Naive B cell (primary cell): ENCODE measurements at regions not wholly inside any gene's neighbourhood (a gene's known extent, or its start where the extent isn't known, plus 50 kb on each side); places are given as distances from the start of the nearest gene placed in this dataset.
A peak's percentile ranks its signal among the peaks of the same experiment; 100 is the strongest.

Experiments
- ATAC-seq, 2 donors: fragments of 150-1000 bp; cut with Tn5 transposase; 2 replicates each; pipeline ENCODE4 v1.10.0; 2021; ENCODE audit warnings: low read depth in 2 of 2, mild to moderate bottlenecking in 2 of 2, moderate library complexity in 2 of 2
- DNase-seq: peaks from one replicate; pipeline ENCODE4 v3.0.0; 2022
- H3K27ac Mint-ChIP-seq, 6 donors: one replicate each; pipeline ENCODE4 v1.8.0; 2020 to 2022; ENCODE audit warnings: mild to moderate bottlenecking in 6 of 6, mixed read lengths in 6 of 6, moderate library complexity in 5 of 6, inconsistent platforms in 2 of 6
- H3K27me3 Mint-ChIP-seq, 3 donors: one replicate each; pipeline ENCODE4 v1.8.0; 2021 to 2022; ENCODE audit warnings: mixed read lengths in 3 of 3, mild to moderate bottlenecking in 1 of 3
- H3K36me3 Mint-ChIP-seq, 2 donors: one replicate each; pipeline ENCODE4 v1.8.0; 2020 to 2022; ENCODE audit warnings: mixed read lengths in 2 of 2, inconsistent platforms in 1 of 2, mild to moderate bottlenecking in 1 of 2
- H3K4me1 Mint-ChIP-seq, 3 donors: one replicate each; pipeline ENCODE4 v1.8.0; 2020 to 2022; ENCODE audit warnings: mixed read lengths in 3 of 3, inconsistent platforms in 1 of 3, mild to moderate bottlenecking in 1 of 3, moderate library complexity in 1 of 3
- H3K4me3 Mint-ChIP-seq, 8 donors: one replicate each; pipeline ENCODE4 v1.8.0; 2020 to 2022; ENCODE audit warnings: mild to moderate bottlenecking in 8 of 8, mixed read lengths in 8 of 8, moderate library complexity in 8 of 8, inconsistent platforms in 2 of 8
- H3K9me3 Mint-ChIP-seq, 7 donors: one replicate each; pipeline ENCODE4 v1.8.0; 2020 to 2022; ENCODE audit warnings: mixed read lengths in 7 of 7, mild to moderate bottlenecking in 5 of 7, inconsistent platforms in 2 of 7, moderate library complexity in 1 of 7

- H3K4me1 Mint-ChIP-seq, result no peaks in the 10 kb centered on the region
- DNase-seq (no peak), ATAC-seq (no peak)
- peaks cover 27 to 45% (median 31%) of the 10 kb centered on the region in 3 donors for H3K27me3 Mint-ChIP-seq
- no peaks in the 10 kb centered on the region for H3K36me3 Mint-ChIP-seq
- H3K9me3 Mint-ChIP-seq, result no peaks in the 10 kb centered on the region
- no peak overlapping the region for H3K4me3 Mint-ChIP-seq
- H3K27ac Mint-ChIP-seq, result no peak overlapping the region
Observed at GRCh38 chr3:107894998-107895397, 195.8 kb downstream of the CD47 start.

DNA sequence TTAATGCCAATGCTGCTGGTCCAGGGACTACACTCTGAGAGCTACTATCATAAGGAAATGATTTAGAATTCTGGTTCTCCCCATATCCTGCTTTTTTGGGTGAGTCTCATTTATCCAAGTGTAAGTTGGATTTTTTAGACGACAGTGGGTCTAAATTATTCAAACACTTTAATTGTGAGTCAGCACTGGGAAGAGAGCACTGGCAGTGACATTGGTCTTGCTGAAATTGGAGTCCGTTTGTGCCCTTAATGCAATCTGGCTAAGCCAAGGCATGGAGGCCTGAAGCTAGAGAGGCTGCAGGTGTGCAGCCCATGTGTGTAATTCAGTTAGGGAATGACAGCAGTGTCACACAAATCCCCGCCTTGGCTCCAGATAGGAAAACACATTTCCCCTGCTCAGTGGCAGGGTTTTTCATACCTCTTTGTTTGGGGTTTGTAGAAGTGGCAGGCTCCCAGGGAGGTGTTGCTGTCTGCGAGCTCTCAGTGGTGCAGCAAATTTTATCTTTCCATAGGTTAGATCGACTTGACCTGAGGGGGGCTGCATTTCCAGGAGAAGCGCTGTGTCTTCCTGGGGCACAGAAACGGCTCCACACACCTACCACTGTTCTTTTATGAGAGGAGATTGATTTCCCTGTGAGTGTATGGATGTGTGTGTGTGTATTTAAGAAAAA is 197.7 kb downstream of the CD47 start:
- H3K27me3 Mint-ChIP-seq, result peaks cover 26 to 37% (median 27%) of the 10 kb centered on the region in 3 donors

DNA sequence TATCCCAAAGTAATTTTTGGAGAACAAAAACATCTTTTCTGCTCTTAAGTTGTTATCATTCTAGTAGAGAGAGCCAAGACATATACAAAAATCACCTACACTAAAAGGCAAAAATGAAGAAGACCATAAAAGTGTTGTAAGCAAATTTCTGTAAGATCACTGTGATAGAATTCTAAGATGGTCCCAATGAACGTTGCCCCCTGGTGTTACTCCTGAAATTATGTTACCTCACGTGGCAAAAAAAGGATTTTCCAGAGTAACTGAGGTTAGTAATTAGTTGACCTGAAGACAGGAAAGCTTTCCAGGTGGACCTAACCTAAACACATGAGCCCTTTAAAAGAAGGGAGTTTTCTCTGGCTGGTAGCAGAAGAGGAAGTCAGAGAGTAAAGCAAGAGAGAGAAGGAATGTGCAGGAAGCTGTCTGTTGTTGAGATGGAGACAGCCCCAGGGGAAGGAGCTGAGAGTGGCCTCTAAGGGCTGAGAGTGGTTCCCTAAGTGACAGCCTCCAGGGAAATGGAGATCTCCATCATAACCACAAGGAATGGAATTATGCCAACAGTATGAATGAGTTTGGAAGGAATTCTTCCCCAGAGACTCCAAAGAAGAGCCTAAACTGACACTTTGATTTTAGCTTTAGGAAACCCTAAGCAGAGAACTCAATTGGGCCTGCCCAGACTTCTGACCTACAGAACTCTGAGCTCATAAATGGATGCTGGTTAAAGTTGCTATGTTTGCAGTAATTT is 205.9 kb downstream of the CD47 start:
- no peak overlapping the region for H3K27ac Mint-ChIP-seq
- ATAC-seq, result no peak
- H3K36me3 Mint-ChIP-seq, result peaks cover 0 to 8% of the 10 kb centered on the region in 2 donors

More for the DNA sequence above, 197.7 kb downstream of the CD47 start:
- H3K4me3 Mint-ChIP-seq, result no peak overlapping the region
- peaks cover 0 to 8% of the 10 kb centered on the region in 2 donors for H3K36me3 Mint-ChIP-seq
- DNase-seq, result no peak
- H3K27ac Mint-ChIP-seq, result no peak overlapping the region
- ATAC-seq, result no peak
- peaks cover 2 to 10% (median 6%) of the 10 kb centered on the region in 7 donors for H3K9me3 Mint-ChIP-seq
- no peaks in the 10 kb centered on the region for H3K4me1 Mint-ChIP-seq

GRCh38 chr3:107884028-107884427 is 206.8 kb downstream of the CD47 start:
- Mint-ChIP-seq H3K36me3 (peaks cover 0 to 3% of the 10 kb centered on the region in 2 donors), H3K27ac (no peak overlapping the region), H3K9me3 (peaks cover under 1 to 4% (median 2%) of the 10 kb centered on the region in 7 donors), H3K4me1 (peaks cover 0 to 5% (median 0%) of the 10 kb centered on the region in 3 donors), H3K4me3 (no peak overlapping the region), H3K27me3 (no peaks in the 10 kb centered on the region)
- no peak for ATAC-seq
- DNase-seq, result no peak

More for the DNA sequence above, 205.9 kb downstream of the CD47 start:
- Mint-ChIP-seq H3K9me3 (peaks cover 4 to 11% (median 7%) of the 10 kb centered on the region in 7 donors), H3K4me1 (peaks cover 0 to 5% (median 0%) of the 10 kb centered on the region in 3 donors), H3K4me3 (no peak overlapping the region), H3K27me3 (no peaks in the 10 kb centered on the region)
- DNase-seq, result no peak

DNA sequence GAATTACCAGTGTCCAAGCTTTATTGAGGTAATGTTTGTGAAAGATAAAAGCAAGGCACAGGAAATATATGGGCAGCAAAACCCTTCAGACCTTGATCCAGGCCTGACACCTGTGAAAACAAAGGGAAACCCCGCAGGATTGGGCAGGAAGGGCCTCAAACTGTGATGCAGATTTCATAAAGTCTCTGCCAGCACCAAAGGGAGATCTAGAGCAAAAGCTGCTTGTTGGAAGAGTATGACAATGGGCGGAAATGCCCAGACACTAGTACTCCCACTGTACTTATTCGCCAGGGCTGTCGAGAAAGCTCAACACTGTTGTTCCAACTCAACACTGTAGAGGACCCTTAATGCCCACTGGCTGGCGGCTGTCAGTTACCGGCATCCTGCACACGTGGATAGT is 207.9 kb downstream of the CD47 start:
- Mint-ChIP-seq H3K27me3 (no peaks in the 10 kb centered on the region), H3K4me3 (no peak overlapping the region), H3K27ac (no peak overlapping the region), H3K36me3 (no peaks in the 10 kb centered on the region), H3K9me3 (peaks cover 0 to 4% (median 0%) of the 10 kb centered on the region in 7 donors), H3K4me1 (peaks cover 0 to 5% (median 0%) of the 10 kb centered on the region in 3 donors)
- ATAC-seq, result no peak
- no peak for DNase-seq

GRCh38 chr3:107882261-107882660 is 208.6 kb downstream of the CD47 start:
- DNase-seq, result no peak
- Mint-ChIP-seq H3K27ac (no peak overlapping the region), H3K9me3 (peaks cover 0 to 4% (median 0%) of the 10 kb centered on the region in 7 donors)

DNA sequence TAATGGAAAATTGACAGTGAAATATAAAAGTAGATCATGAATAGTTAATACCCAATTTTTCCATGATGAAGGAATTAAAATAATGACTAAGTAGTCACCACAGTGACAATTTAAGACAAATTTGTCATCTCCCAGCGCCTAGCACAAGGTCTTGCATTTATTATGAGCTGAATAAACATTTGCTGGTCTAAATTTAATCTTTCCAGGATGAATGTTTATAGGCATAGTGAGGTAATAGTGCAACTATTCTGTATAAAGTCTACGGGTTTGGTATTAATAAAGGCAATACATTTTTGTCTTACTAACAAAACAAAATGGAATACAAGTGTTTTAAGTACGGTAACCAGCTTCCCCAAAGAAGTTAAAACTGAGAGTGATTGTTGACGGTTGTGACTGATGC is 209.3 kb downstream of the CD47 start:
- no peaks in the 10 kb centered on the region for H3K27me3 Mint-ChIP-seq
- DNase-seq (no peak), ATAC-seq (no peak)
- peaks cover 0 to 5% (median 0%) of the 10 kb centered on the region in 3 donors for H3K4me1 Mint-ChIP-seq
- peaks cover 0 to 4% (median 0%) of the 10 kb centered on the region in 7 donors for H3K9me3 Mint-ChIP-seq
- H3K36me3 Mint-ChIP-seq, result no peaks in the 10 kb centered on the region
- H3K4me3 Mint-ChIP-seq, result no peak overlapping the region
- H3K27ac Mint-ChIP-seq, result no peak overlapping the region

More at GRCh38 chr3:107882261-107882660, 208.6 kb downstream of the CD47 start:
- Mint-ChIP-seq H3K4me1 (peaks cover 0 to 5% (median 0%) of the 10 kb centered on the region in 3 donors), H3K27me3 (no peaks in the 10 kb centered on the region), H3K4me3 (no peak overlapping the region), H3K36me3 (no peaks in the 10 kb centered on the region)
- ATAC-seq, result no peak

GRCh38 chr3:107880702-107881101 is 210.1 kb downstream of the CD47 start:
- H3K4me1 Mint-ChIP-seq, result peaks cover 0 to 5% (median 0%) of the 10 kb centered on the region in 3 donors
- H3K27ac Mint-ChIP-seq, result no peak overlapping the region
- ATAC-seq, result no peak
- no peaks in the 10 kb centered on the region for H3K27me3 Mint-ChIP-seq
- H3K9me3 Mint-ChIP-seq, result peaks cover 0 to 4% (median 0%) of the 10 kb centered on the region in 7 donors
- DNase-seq, result no peak
- H3K4me3 Mint-ChIP-seq, result no peak overlapping the region
- H3K36me3 Mint-ChIP-seq, result no peaks in the 10 kb centered on the region

GRCh38 chr3:107877936-107878335 is 212.9 kb downstream of the CD47 start:
- Mint-ChIP-seq H3K36me3 (no peaks in the 10 kb centered on the region), H3K4me3 (no peak overlapping the region), H3K27ac (no peak overlapping the region), H3K4me1 (no peaks in the 10 kb centered on the region), H3K9me3 (peaks cover 0 to 1% (median 0%) of the 10 kb centered on the region in 7 donors), H3K27me3 (no peaks in the 10 kb centered on the region)
- ATAC-seq (no peak), DNase-seq (no peak)

GRCh38 chr3:107870943-107871638 is 219.7 kb downstream of the CD47 start:
- DNase-seq (no peak), ATAC-seq (no peak)
- Mint-ChIP-seq H3K27me3 (peaks cover 0 to 12% (median 8%) of the 10 kb centered on the region in 3 donors), H3K27ac (no peak overlapping the region), H3K4me3 (no peak overlapping the region), H3K4me1 (no peaks in the 10 kb centered on the region), H3K36me3 (no peaks in the 10 kb centered on the region), H3K9me3 (peaks cover 0 to 3% (median 0%) of the 10 kb centered on the region in 7 donors)

GRCh38 chr3:107870096-107870495 is 220.7 kb downstream of the CD47 start:
- Mint-ChIP-seq H3K27ac (no peak overlapping the region), H3K9me3 (peaks cover 0 to 3% (median 0%) of the 10 kb centered on the region in 7 donors), H3K4me3 (no peak overlapping the region), H3K4me1 (no peaks in the 10 kb centered on the region), H3K36me3 (no peaks in the 10 kb centered on the region), H3K27me3 (peaks cover 0 to 12% (median 8%) of the 10 kb centered on the region in 3 donors)
- no peak for ATAC-seq
- no peak for DNase-seq

GRCh38 chr3:107868449-107868848 is 222.4 kb downstream of the CD47 start:
- H3K27me3 Mint-ChIP-seq, result peaks cover 0 to 12% (median 8%) of the 10 kb centered on the region in 3 donors
- peak overlapping the region in 1 of 6 donors; percentile 39 for H3K27ac Mint-ChIP-seq
- peaks cover 0 to 3% (median 0%) of the 10 kb centered on the region in 7 donors for H3K9me3 Mint-ChIP-seq
- no peak overlapping the region for H3K4me3 Mint-ChIP-seq
- DNase-seq (no peak), ATAC-seq (no peak)
- H3K4me1 Mint-ChIP-seq, result no peaks in the 10 kb centered on the region
- H3K36me3 Mint-ChIP-seq, result no peaks in the 10 kb centered on the region

DNA sequence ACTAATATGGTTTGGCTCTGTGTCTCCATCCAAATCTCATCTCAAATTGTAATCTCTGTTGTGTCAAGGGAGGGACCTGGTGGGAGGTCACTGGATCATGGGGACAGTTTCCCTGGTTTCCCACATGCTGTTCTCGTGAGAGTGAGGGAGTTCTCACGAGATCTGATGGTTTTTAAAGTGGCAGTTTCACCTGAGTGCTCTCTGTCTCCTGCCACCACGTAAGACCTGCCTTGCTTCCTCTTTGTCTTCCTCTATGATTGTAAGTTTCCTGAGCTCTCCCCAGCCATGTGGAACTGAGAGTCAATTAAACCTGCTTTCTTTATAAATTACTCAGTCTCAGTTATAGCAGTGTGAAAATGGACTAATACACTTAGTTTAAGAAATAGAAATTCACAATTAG is 228.9 kb downstream of the CD47 start:
- ATAC-seq (peak; percentile 100), DNase-seq (peak; percentile 65)
- Mint-ChIP-seq H3K4me1 (peaks cover 10 to 19% (median 11%) of the 10 kb centered on the region in 3 donors), H3K9me3 (peaks cover 0 to 2% (median 0%) of the 10 kb centered on the region in 7 donors), H3K27me3 (peaks cover 0 to 4% (median 0%) of the 10 kb centered on the region in 3 donors), H3K27ac (peak overlapping the region; percentile 39 to 97 (median 69)), H3K36me3 (no peaks in the 10 kb centered on the region), H3K4me3 (peak overlapping the region in 7 of 8 donors; percentile 10 to 84 (median 50))
